ENCODE measurements at regions not wholly inside any gene's neighbourhood (a gene's known extent, or its start where the extent isn't known, plus 50 kb on each side); places are given as distances from the start of the nearest gene placed in this dataset.

DNA sequence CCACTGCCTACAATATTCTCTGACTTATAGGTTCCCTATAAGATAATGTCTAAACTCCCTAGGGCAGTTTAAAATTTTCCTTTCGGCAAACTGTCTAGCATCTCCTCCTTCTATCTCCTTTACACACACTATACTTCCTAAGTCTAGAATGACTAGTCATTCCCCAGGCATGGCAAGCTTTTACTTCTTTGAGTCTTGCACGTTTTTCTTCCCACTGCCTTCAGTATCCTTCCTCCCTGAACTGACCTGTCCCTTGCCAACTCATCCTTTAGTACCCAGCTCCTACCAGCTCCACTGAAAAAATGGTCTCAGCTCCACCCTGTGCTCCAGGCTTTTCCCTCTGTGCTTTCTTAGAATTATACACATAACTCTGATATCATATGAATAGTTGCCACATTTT lies 93.8 kb upstream of the KBTBD8 start:
- Mint-ChIP-seq H3K27me3 (ENCODE audit: low read depth, poor library complexity) (peaks cover 6% of the 10 kb centered on the region), H3K9me3 (peaks cover 46% of the 10 kb centered on the region), H3K4me1 (no peaks in the 10 kb centered on the region), H3K4me3 (no peak overlapping the region), H3K36me3 (ENCODE audit: low read depth) (peaks cover 4% of the 10 kb centered on the region), H3K27ac (no peak overlapping the region)
- no peak for DNase-seq
- TF ChIP-seq, protein P1, sequence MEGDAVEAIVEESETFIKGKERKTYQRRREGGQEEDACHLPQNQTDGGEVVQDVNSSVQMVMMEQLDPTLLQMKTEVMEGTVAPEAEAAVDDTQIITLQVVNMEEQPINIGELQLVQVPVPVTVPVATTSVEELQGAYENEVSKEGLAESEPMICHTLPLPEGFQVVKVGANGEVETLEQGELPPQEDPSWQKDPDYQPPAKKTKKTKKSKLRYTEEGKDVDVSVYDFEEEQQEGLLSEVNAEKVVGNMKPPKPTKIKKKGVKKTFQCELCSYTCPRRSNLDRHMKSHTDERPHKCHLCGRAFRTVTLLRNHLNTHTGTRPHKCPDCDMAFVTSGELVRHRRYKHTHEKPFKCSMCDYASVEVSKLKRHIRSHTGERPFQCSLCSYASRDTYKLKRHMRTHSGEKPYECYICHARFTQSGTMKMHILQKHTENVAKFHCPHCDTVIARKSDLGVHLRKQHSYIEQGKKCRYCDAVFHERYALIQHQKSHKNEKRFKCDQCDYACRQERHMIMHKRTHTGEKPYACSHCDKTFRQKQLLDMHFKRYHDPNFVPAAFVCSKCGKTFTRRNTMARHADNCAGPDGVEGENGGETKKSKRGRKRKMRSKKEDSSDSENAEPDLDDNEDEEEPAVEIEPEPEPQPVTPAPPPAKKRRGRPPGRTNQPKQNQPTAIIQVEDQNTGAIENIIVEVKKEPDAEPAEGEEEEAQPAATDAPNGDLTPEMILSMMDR (IDR thresholded peaks at IDR 0.05): no peak

DNA sequence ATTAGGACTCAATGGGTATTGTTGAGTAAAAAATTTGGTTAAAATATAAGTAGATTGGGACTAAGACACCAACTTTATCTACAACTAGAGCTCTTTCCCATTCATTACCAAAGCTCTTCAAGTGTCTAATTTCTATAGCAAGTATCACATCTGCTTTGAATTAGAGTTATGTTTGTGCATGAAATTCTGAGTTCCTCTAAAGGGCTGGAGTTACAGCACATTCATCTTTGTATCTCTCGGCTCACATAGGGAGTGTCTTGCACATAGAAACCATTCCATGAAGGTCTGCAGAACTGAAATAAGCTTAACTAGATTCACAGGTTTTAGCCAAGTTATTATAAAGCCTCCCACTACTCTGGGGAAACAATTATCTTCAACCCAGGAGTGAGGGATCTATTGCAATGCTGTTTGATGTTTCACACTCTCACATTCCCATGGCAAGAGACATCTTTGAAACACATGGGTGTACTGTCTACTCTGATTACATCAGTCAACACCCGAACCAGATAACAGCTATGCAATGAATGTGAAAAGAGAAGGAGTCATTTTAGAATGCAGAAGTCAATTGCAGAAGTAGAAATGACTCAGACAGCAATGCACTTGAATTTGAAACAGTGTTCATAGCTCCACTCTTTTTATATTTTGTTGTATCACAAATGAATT lies 93.1 kb upstream of the KBTBD8 start:
- TF ChIP-seq, protein P1 (IDR thresholded peaks at IDR 0.05): no peak
- no peak overlapping the region for H3K4me3 Mint-ChIP-seq
- H3K36me3 Mint-ChIP-seq (ENCODE audit: low read depth): peaks cover 4% of the 10 kb centered on the region
- H3K9me3 Mint-ChIP-seq: peaks cover 40% of the 10 kb centered on the region
- no peak for DNase-seq
- H3K4me1 Mint-ChIP-seq: no peaks in the 10 kb centered on the region
- H3K27me3 Mint-ChIP-seq (ENCODE audit: low read depth, poor library complexity): peaks cover 6% of the 10 kb centered on the region
- no peak overlapping the region for H3K27ac Mint-ChIP-seq

DNA sequence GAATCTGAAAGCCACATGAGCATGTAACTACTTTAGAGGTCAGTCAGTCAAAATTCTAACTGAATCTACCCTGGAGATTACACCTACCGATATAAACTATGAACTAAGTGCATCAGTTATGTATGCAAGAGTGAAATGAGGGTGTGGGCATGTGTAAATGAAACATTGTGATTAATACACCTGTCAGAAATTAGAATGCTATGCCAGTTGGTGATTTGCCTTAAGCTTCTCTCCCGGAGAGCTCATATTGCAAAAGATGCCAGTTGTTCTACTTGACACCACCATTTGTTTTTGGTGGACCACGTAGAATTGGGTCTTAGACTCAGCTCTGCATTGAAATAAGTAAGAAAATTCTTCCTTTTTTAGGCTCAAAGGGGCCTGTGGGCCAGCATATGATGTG lies 91.0 kb upstream of the KBTBD8 start:
- no peaks in the 10 kb centered on the region for H3K4me1 Mint-ChIP-seq
- TF ChIP-seq, protein P1 (IDR thresholded peaks at IDR 0.05): no peak
- peaks cover 6% of the 10 kb centered on the region for H3K27me3 Mint-ChIP-seq (ENCODE audit: low read depth, poor library complexity)
- H3K36me3 Mint-ChIP-seq (ENCODE audit: low read depth): no peaks in the 10 kb centered on the region
- no peak for DNase-seq
- peaks cover 23% of the 10 kb centered on the region for H3K9me3 Mint-ChIP-seq
- H3K27ac Mint-ChIP-seq: no peak overlapping the region
- H3K4me3 Mint-ChIP-seq: no peak overlapping the region

DNA sequence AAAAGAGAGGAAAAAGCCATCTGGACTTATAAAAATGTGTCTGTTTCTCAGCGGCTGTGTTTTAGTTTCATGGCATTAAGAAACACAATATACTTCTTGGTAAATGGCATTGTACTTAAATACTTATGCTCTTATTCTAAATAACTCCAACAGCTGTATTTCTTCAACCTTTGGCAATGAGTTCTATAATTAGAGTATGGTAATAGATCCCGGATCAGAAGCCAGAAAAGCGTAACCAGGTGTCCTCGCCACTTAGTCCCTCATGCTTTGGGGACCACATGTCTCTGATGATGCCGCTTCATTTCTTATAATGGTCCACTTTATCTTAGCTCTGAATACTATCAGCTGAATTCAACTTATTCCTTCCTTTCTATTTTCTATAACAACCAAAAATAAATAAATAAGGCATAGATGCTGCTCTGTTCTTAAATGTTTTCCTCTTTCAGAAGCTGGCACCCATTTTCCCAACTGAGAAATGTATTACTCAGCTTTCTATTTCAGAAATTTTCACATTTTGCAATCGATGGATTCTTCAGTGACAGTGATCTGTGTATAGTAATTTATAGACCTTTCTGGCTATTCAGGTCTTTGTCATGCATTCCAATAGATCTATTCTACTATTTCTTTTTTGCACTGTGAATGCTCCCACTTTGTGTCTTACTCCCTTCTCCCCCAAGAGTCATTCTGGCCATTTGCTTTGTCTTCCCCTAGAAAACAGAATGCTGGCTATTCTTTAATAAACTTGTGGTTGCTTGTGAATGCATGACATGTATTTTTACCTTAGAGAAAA lies 87.6 kb upstream of the KBTBD8 start:
- Mint-ChIP-seq H3K4me3 (no peak overlapping the region), H3K27ac (no peak overlapping the region), H3K9me3 (peaks cover 43% of the 10 kb centered on the region), H3K27me3 (ENCODE audit: low read depth, poor library complexity) (no peaks in the 10 kb centered on the region), H3K4me1 (no peaks in the 10 kb centered on the region), H3K36me3 (ENCODE audit: low read depth) (peaks cover 11% of the 10 kb centered on the region)
- DNase-seq: no peak
- TF ChIP-seq, protein P1 (IDR thresholded peaks at IDR 0.05): no peak

DNA sequence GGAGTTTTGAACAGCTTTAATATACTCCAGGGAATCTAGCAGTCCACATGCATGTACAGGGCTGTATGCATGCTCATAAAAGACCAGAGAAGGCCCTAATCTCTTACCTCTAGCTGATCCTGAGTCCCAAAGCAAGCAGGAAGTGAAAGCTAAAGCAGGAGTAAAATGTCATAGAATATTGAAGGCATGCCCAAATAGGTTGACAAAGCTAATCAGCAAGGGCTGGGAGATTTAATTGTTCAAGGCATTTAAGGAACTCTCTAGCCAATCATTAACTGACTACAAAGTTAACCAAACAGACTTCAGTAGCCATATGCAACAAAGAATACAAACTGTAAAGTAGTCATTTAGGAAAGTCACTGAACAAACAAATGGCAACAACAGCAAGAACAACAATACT lies 85.8 kb upstream of the KBTBD8 start:
- no peak for DNase-seq
- H3K4me1 Mint-ChIP-seq: no peaks in the 10 kb centered on the region
- H3K4me3 Mint-ChIP-seq: no peak overlapping the region
- no peak overlapping the region for H3K27ac Mint-ChIP-seq
- H3K27me3 Mint-ChIP-seq (ENCODE audit: low read depth, poor library complexity): no peaks in the 10 kb centered on the region
- peaks cover 60% of the 10 kb centered on the region for H3K9me3 Mint-ChIP-seq
- H3K36me3 Mint-ChIP-seq (ENCODE audit: low read depth): peaks cover 11% of the 10 kb centered on the region
- TF ChIP-seq, protein P1 (IDR thresholded peaks at IDR 0.05): no peak
